ENCODE measurements at regions not wholly inside any gene's neighbourhood (a gene's known extent, or its start where the extent isn't known, plus 50 kb on each side); places are given as distances from the start of the nearest gene placed in this dataset.

- DNase-seq (ENCODE audit: low read depth): no peak
- no peak overlapping the region for H3K4me3 ChIP-seq (ENCODE audit: low read depth, low read length)
- no peak for TF ChIP-seq CTCF (IDR thresholded peaks at IDR 0.05; ENCODE audit: low read depth, low read length, missing control alignments)
Observed at GRCh38 chr6:164294047-164294784, 879.7 kb downstream of the QKI start.

- DNase-seq (ENCODE audit: low read depth): no peak
- H3K4me3 ChIP-seq (ENCODE audit: low read depth, low read length): no peak overlapping the region
- TF ChIP-seq CTCF (IDR thresholded peaks at IDR 0.05; ENCODE audit: low read depth, low read length, missing control alignments): no peak
Observed at GRCh38 chr6:164291224-164291623, 876.7 kb downstream of the QKI start.

- TF ChIP-seq CTCF (IDR thresholded peaks at IDR 0.05; ENCODE audit: low read depth, low read length, missing control alignments): no peak
- no peak for DNase-seq (ENCODE audit: low read depth)
- H3K4me3 ChIP-seq (ENCODE audit: low read depth, low read length): no peak overlapping the region
Observed at GRCh38 chr6:164290101-164290500, 875.6 kb downstream of the QKI start.

- TF ChIP-seq CTCF (IDR thresholded peaks at IDR 0.05; ENCODE audit: low read depth, low read length, missing control alignments): no peak
- no peak overlapping the region for H3K4me3 ChIP-seq (ENCODE audit: low read depth, low read length)
- DNase-seq (ENCODE audit: low read depth): no peak
Observed at GRCh38 chr6:164286011-164286410, 871.5 kb downstream of the QKI start.

GRCh38 chr6:164283574-164283973 is 869.1 kb downstream of the QKI start:
- no peak for DNase-seq (ENCODE audit: low read depth)
- no peak overlapping the region for H3K4me3 ChIP-seq (ENCODE audit: low read depth, low read length)
- TF ChIP-seq CTCF (IDR thresholded peaks at IDR 0.05; ENCODE audit: low read depth, low read length, missing control alignments): no peak

GRCh38 chr6:164276211-164276610 is 861.7 kb downstream of the QKI start:
- H3K4me3 ChIP-seq (ENCODE audit: low read depth, low read length): no peak overlapping the region
- DNase-seq (ENCODE audit: low read depth): no peak
- no peak for TF ChIP-seq CTCF (IDR thresholded peaks at IDR 0.05; ENCODE audit: low read depth, low read length, missing control alignments)

- TF ChIP-seq CTCF (IDR thresholded peaks at IDR 0.05; ENCODE audit: low read depth, low read length, missing control alignments): no peak
- no peak overlapping the region for H3K4me3 ChIP-seq (ENCODE audit: low read depth, low read length)
Observed at GRCh38 chr6:164275773-164276172, 861.3 kb downstream of the QKI start.

More at GRCh38 chr6:164275773-164276172, 861.3 kb downstream of the QKI start:
- no peak for DNase-seq (ENCODE audit: low read depth)

Data from GM12864 (cell line).